Left lung (tissue), 4 donors: ENCODE measurements at regions not wholly inside any gene's neighbourhood (a gene's known extent, or its start where the extent isn't known, plus 50 kb on each side); places are given as distances from the start of the nearest gene placed in this dataset.

Experiments used
- ATAC-seq: fragments of 200-7000 bp; cut with Tn5 transposase; one replicate; pipeline ENCODE4 v1.9.1; 2020; ENCODE audit warnings: moderate library complexity
- DNase-seq, 4 donors: peaks; one replicate each; pipeline ENCODE4 v3.0.0-alpha.2; 2013 to 2020
- H3K27ac ChIP-seq, 2 donors: fragments of 200-600 bp; sonication (generic) in 1 of 2; one replicate each; pipeline versions ENCODE4 v1.5.0 to v1.8.0; 2020 to 2021
- H3K27me3 ChIP-seq, 2 donors: fragments of 200-600 bp; sonication (generic) in 1 of 2; one replicate each; pipeline versions ENCODE4 v1.5.0 to v1.8.0; 2020 to 2021
- H3K36me3 ChIP-seq, 2 donors: fragments of 200-600 bp; sonication (generic) in 1 of 2; one replicate each; pipeline versions ENCODE4 v1.5.0 to v1.8.0; 2020 to 2021
- H3K4me1 ChIP-seq, 2 donors: fragments of 200-600 bp; one replicate each; pipeline ENCODE4 v1.8.0; 2021
- H3K4me3 ChIP-seq, 2 donors: fragments of 200-600 bp; sonication (generic) in 1 of 2; one replicate each; pipeline versions ENCODE4 v1.5.0 to v1.8.0; 2020 to 2021; ENCODE audit warnings: mild to moderate bottlenecking in 1 of 2
- H3K9me3 ChIP-seq, 2 donors: fragments of 200-600 bp; sonication (generic) in 1 of 2; one replicate each; pipeline versions ENCODE4 v1.5.0 to v1.8.0; 2020 to 2021
- intact Hi-C, 2 donors: fragments of 100-400 bp; cut with DNase I; formaldehyde crosslinking; loops; one replicate each; pipeline versions ENCODE4 v1.11.2 to v1.14.2; 2022
- TF ChIP-seq, protein P1 (sequence below), 2 donors: fragments of 200-600 bp; sonication (generic) in 1 of 2; IDR thresholded peaks; one replicate each; pipeline versions ENCODE4 v1.5.0 to v1.8.0; 2021; ENCODE audit warnings: antibody characterized with exemption in 2 of 2
- donor health status: DM: no; HTN: yes; CAD: no.
- donor health status: DM: no; HTN: no; CAD: no.

DNA sequence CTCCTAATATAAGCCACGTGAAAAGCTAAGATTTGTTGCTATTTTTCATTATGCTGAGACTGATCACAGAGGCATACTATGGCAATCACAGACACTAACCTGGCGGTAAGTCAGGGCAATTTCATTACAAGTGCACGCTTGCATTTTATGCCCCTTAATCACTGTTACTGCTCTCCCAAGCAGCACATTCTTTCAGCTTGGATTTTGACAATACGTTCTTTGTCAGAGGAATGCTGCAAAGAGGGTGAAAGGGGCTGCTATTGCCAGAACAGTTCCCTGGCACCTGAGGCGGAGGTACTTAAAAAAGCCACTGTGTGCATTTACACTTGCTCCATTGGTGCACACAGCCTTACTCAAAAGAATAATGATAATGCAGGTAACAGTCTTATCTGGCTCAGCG, 346.6 kb downstream of the RFC3 start:
- Histone ChIP-seq H3K4me1 (peaks cover 6 to 10% of the 10 kb centered on the region in 2 donors), H3K36me3 (no peaks in the 10 kb centered on the region), H3K27me3 (no peaks in the 10 kb centered on the region), H3K27ac (no peak overlapping the region), H3K4me3 (no peak overlapping the region), H3K9me3 (no peaks in the 10 kb centered on the region)
- TF ChIP-seq, protein P1, sequence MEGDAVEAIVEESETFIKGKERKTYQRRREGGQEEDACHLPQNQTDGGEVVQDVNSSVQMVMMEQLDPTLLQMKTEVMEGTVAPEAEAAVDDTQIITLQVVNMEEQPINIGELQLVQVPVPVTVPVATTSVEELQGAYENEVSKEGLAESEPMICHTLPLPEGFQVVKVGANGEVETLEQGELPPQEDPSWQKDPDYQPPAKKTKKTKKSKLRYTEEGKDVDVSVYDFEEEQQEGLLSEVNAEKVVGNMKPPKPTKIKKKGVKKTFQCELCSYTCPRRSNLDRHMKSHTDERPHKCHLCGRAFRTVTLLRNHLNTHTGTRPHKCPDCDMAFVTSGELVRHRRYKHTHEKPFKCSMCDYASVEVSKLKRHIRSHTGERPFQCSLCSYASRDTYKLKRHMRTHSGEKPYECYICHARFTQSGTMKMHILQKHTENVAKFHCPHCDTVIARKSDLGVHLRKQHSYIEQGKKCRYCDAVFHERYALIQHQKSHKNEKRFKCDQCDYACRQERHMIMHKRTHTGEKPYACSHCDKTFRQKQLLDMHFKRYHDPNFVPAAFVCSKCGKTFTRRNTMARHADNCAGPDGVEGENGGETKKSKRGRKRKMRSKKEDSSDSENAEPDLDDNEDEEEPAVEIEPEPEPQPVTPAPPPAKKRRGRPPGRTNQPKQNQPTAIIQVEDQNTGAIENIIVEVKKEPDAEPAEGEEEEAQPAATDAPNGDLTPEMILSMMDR (IDR thresholded peaks at IDR 0.05), result no peak
- DNase-seq (no peak), ATAC-seq (no peak)
- intact Hi-C loops, result no loop called here

- Histone ChIP-seq H3K9me3 (no peaks in the 10 kb centered on the region), H3K27ac (no peak overlapping the region), H3K27me3 (no peaks in the 10 kb centered on the region), H3K4me3 (no peak overlapping the region), H3K36me3 (no peaks in the 10 kb centered on the region), H3K4me1 (peaks cover 6 to 10% of the 10 kb centered on the region in 2 donors)
- DNase-seq (no peak), ATAC-seq (no peak)
- intact Hi-C loops, result no loop called here
- TF ChIP-seq, protein P1 (IDR thresholded peaks at IDR 0.05), result no peak
These were observed 347.2 kb downstream of the RFC3 start for GRCh38 chr13:34165158-34165557.

DNA sequence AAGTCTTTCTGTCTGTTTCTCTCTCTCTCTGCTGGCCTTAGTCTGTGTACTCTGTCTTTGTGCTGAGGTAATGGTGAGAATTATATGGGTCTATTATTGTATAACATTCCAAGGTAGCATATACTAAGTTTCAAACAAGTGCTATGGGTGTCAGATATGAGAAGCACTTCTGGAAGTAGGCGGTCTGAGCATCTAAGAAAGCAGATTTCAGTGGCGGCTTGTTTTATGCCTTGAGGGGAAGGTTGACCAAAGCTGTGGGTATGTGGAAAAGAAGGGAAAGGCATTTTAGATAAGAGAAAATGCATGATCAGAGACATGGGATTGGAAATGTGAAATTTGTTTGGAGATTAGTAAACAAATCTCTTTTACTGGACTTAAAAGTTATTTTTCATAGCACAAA, 348.5 kb downstream of the RFC3 start:
- Histone ChIP-seq H3K27me3 (no peaks in the 10 kb centered on the region), H3K4me1 (peaks cover 4 to 10% of the 10 kb centered on the region in 2 donors), H3K27ac (no peak overlapping the region), H3K36me3 (no peaks in the 10 kb centered on the region), H3K4me3 (no peak overlapping the region), H3K9me3 (no peaks in the 10 kb centered on the region)
- TF ChIP-seq, protein P1 (IDR thresholded peaks at IDR 0.05), result no peak
- no peak for DNase-seq
- no peak for ATAC-seq
- intact Hi-C loops, result no loop called here

- no peaks in the 10 kb centered on the region for H3K27me3 ChIP-seq
- no peak for DNase-seq
- ATAC-seq, result no peak
- no peak overlapping the region for H3K27ac ChIP-seq
- intact Hi-C loops, result no loop called here
- TF ChIP-seq, protein P1 (IDR thresholded peaks at IDR 0.05), result no peak
- H3K4me3 ChIP-seq, result no peak overlapping the region
- H3K4me1 ChIP-seq, result peaks cover 0 to under 1% of the 10 kb centered on the region in 2 donors
- no peaks in the 10 kb centered on the region for H3K36me3 ChIP-seq
- H3K9me3 ChIP-seq, result no peaks in the 10 kb centered on the region
These were observed 349.4 kb downstream of the RFC3 start for GRCh38 chr13:34167347-34167746.

DNA sequence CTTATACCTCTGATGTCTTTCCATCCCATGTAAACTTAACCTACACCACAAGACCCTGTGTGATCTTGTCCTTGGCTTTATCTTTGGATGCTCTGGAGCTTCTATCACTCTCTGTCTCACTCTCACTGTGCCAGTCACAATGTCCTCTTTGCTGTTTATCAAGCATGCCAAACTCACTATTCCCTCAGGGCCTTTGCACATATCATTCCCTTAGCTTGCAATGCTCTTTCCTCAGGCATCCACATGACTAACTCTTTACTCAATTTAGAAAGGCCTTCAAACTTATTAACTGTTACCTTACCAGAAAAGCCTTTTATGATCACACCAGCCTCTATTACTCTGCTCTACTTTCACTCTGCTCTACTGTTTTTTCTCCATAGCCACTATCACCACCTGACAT, 354.1 kb downstream of the RFC3 start:
- DNase-seq (no peak), ATAC-seq (no peak)
- no peak overlapping the region for H3K27ac ChIP-seq
- H3K9me3 ChIP-seq, result no peaks in the 10 kb centered on the region
- H3K36me3 ChIP-seq, result no peaks in the 10 kb centered on the region
- H3K4me1 ChIP-seq, result no peaks in the 10 kb centered on the region
- H3K27me3 ChIP-seq, result no peaks in the 10 kb centered on the region
- intact Hi-C loops, result no loop called here
- no peak overlapping the region for H3K4me3 ChIP-seq
- TF ChIP-seq, protein P1 (IDR thresholded peaks at IDR 0.05), result no peak
